ENCODE measurements at regions not wholly inside any gene's neighbourhood (a gene's known extent, or its start where the extent isn't known, plus 50 kb on each side); places are given as distances from the start of the nearest gene placed in this dataset.

DNA sequence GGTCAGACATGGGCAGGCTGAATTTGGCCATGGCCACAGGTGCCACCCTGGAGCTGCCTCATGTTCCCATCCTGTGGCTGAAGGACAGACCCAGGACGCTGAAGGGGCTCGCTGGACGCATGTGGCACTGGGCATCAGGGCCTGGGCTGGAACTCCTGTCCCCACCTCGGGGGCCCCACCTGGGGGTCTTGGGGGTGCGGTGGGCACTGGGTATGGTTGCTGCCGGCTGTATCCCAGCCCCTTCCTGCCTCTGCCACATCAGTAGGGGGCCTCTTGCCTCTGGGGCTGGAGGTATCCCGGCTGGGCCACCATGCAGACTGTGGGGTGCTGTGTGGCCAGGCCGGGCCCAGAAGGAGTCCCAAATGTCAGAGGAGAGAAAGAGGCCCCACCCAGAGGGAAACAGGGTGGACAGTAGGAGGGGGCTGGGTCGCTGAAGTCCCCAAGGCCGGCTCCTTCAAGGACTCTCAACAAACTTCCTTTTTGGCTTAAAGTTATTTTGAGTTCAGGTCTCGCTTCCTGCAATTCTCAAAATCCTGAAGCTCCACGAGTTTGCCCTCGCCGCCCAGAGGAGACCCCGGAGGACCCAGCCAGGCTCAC lies 78.7 kb downstream of the SIK1 start:
- TF ChIP-seq, protein P1, sequence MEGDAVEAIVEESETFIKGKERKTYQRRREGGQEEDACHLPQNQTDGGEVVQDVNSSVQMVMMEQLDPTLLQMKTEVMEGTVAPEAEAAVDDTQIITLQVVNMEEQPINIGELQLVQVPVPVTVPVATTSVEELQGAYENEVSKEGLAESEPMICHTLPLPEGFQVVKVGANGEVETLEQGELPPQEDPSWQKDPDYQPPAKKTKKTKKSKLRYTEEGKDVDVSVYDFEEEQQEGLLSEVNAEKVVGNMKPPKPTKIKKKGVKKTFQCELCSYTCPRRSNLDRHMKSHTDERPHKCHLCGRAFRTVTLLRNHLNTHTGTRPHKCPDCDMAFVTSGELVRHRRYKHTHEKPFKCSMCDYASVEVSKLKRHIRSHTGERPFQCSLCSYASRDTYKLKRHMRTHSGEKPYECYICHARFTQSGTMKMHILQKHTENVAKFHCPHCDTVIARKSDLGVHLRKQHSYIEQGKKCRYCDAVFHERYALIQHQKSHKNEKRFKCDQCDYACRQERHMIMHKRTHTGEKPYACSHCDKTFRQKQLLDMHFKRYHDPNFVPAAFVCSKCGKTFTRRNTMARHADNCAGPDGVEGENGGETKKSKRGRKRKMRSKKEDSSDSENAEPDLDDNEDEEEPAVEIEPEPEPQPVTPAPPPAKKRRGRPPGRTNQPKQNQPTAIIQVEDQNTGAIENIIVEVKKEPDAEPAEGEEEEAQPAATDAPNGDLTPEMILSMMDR (conservative IDR thresholded peaks at IDR 0.05), result no peak
- TF ChIP-seq ZFX (IDR thresholded peaks at IDR 0.05), result no peak

All from C4-2B (cell line).